ENCODE measurements at regions not wholly inside any gene's neighbourhood (a gene's known extent, or its start where the extent isn't known, plus 50 kb on each side); places are given as distances from the start of the nearest gene placed in this dataset.
A peak's percentile ranks its signal among the peaks of the same experiment; 100 is the strongest.

- intact Hi-C loops (cut with micrococcal nuclease; ENCODE audit: unreplicated experiment), result no loop called here
- no peak overlapping the region for H3K27ac Mint-ChIP-seq (ENCODE audit: unreplicated experiment)
- peaks cover 32% of the 10 kb centered on the region for H3K4me1 Mint-ChIP-seq (ENCODE audit: low read depth, unreplicated experiment)
- peaks cover 21% of the 10 kb centered on the region for H3K9me3 Mint-ChIP-seq (ENCODE audit: unreplicated experiment)
- Histone ChIP-seq H3K36me3 (ENCODE audit: control insufficient read depth, insufficient read depth, low read length) (no peaks in the 10 kb centered on the region), H3K27me3 (replicated peaks; ENCODE audit: control insufficient read depth, insufficient read depth, low read length) (no peaks in the 10 kb centered on the region), H3K4me1 (peaks cover 21% of the 10 kb centered on the region), H3K4me3 (ENCODE audit: low read depth, low read length) (no peak overlapping the region), H3K9me3 (peaks cover 20% of the 10 kb centered on the region)
- H3K36me3 Mint-ChIP-seq (ENCODE audit: insufficient read depth, unreplicated experiment), result no peaks in the 10 kb centered on the region
- ChIA-PET CTCF (interaction anchor here (0.7 to 1.4 kb wide), 3 partner anchors 13 to 179 kb away, joined by 3 to 8 read pairs (median 4); no protein-coding TSS in a partner anchor), POLR2A (interaction anchor here (0.5 to 1.0 kb wide), 2 partner anchors 46 to 48 kb away, joined by 4 to 9 read pairs; no protein-coding TSS in a partner anchor)
- no TSS peak for BruUV-seq (replicated peaks)
- no peak overlapping the region for H3K4me3 Mint-ChIP-seq (ENCODE audit: unreplicated experiment)
- no peaks in the 10 kb centered on the region for H3K27me3 Mint-ChIP-seq (ENCODE audit: insufficient read depth, unreplicated experiment)
- TF ChIP-seq CTCF (IDR thresholded peaks at IDR 0.05; ENCODE audit: insufficient read depth in 1 of 2, low read depth in 1 of 2, low read length in 1 of 2, severe bottlenecking in 1 of 2, unreplicated experiment in 1 of 2), result no peak
- no peak for DNase-seq
Measured at GRCh38 chr7:47640265-47640664, 58.4 kb upstream of the TNS3 start.

GRCh38 chr7:47639495-47640110, 57.7 kb upstream of the TNS3 start:
- TF ChIP-seq CTCF (IDR thresholded peaks at IDR 0.05; ENCODE audit: insufficient read depth in 1 of 2, low read depth in 1 of 2, low read length in 1 of 2, severe bottlenecking in 1 of 2, unreplicated experiment in 1 of 2), result no peak
- no peaks in the 10 kb centered on the region for H3K27me3 Mint-ChIP-seq (ENCODE audit: insufficient read depth, unreplicated experiment)
- H3K4me1 Mint-ChIP-seq (ENCODE audit: low read depth, unreplicated experiment), result peaks cover 38% of the 10 kb centered on the region
- CTCF ChIA-PET, result no interaction called here
- H3K27me3 ChIP-seq (replicated peaks; ENCODE audit: control insufficient read depth, insufficient read depth, low read length), result no peaks in the 10 kb centered on the region
- no peak for DNase-seq
- H3K4me1 ChIP-seq, result peaks cover 28% of the 10 kb centered on the region
- BruUV-seq (replicated peaks), result no TSS peak
- H3K9me3 Mint-ChIP-seq (ENCODE audit: unreplicated experiment), result peaks cover 15% of the 10 kb centered on the region
- POLR2A ChIA-PET, result interaction anchor here (1.0 kb wide), 1 partner anchor 48 kb away, joined by 4 read pairs; no protein-coding TSS in a partner anchor
- H3K4me3 Mint-ChIP-seq (ENCODE audit: unreplicated experiment), result no peak overlapping the region
- no peaks in the 10 kb centered on the region for H3K36me3 Mint-ChIP-seq (ENCODE audit: insufficient read depth, unreplicated experiment)
- intact Hi-C loops (cut with micrococcal nuclease; ENCODE audit: unreplicated experiment), result loop anchor here (5.0 kb wide), 1 partner anchor 178 kb away; no protein-coding TSS in a partner anchor
- no peak overlapping the region for H3K4me3 ChIP-seq (ENCODE audit: low read depth, low read length)
- peaks cover 20% of the 10 kb centered on the region for H3K9me3 ChIP-seq
- no peaks in the 10 kb centered on the region for H3K36me3 ChIP-seq (ENCODE audit: control insufficient read depth, insufficient read depth, low read length)
- H3K27ac Mint-ChIP-seq (ENCODE audit: unreplicated experiment), result no peak overlapping the region

- intact Hi-C loops (cut with micrococcal nuclease; ENCODE audit: unreplicated experiment), result loop anchor here (5.0 kb wide), 1 partner anchor 179 kb away; no protein-coding TSS in a partner anchor
- peaks cover 36% of the 10 kb centered on the region for H3K4me1 ChIP-seq
- H3K4me1 Mint-ChIP-seq (ENCODE audit: low read depth, unreplicated experiment), result peaks cover 39% of the 10 kb centered on the region
- H3K9me3 ChIP-seq, result peaks cover 15% of the 10 kb centered on the region
- H3K27me3 ChIP-seq (replicated peaks; ENCODE audit: control insufficient read depth, insufficient read depth, low read length), result no peaks in the 10 kb centered on the region
- TF ChIP-seq CTCF (IDR thresholded peaks at IDR 0.05; ENCODE audit: insufficient read depth in 1 of 2, low read depth in 1 of 2, low read length in 1 of 2, severe bottlenecking in 1 of 2, unreplicated experiment in 1 of 2), result no peak
- ChIA-PET POLR2A (no interaction called here), CTCF (no interaction called here)
- peak overlapping the region; percentile 51 for H3K27ac Mint-ChIP-seq (ENCODE audit: unreplicated experiment)
- H3K27me3 Mint-ChIP-seq (ENCODE audit: insufficient read depth, unreplicated experiment), result no peaks in the 10 kb centered on the region
- no peaks in the 10 kb centered on the region for H3K36me3 Mint-ChIP-seq (ENCODE audit: insufficient read depth, unreplicated experiment)
- no TSS peak for BruUV-seq (replicated peaks)
- H3K4me3 ChIP-seq (ENCODE audit: low read depth, low read length), result no peak overlapping the region
- peaks cover 7% of the 10 kb centered on the region for H3K9me3 Mint-ChIP-seq (ENCODE audit: unreplicated experiment)
- no peak for DNase-seq
- H3K36me3 ChIP-seq (ENCODE audit: control insufficient read depth, insufficient read depth, low read length), result no peaks in the 10 kb centered on the region
- no peak overlapping the region for H3K4me3 Mint-ChIP-seq (ENCODE audit: unreplicated experiment)
Measured at GRCh38 chr7:47638679-47639315, 56.9 kb upstream of the TNS3 start.
